Left lung (tissue), 4 donors: ENCODE measurements at regions not wholly inside any gene's neighbourhood (a gene's known extent, or its start where the extent isn't known, plus 50 kb on each side); places are given as distances from the start of the nearest gene placed in this dataset.

Source experiments
- ATAC-seq: fragments of 200-7000 bp; cut with Tn5 transposase; one replicate; pipeline ENCODE4 v1.9.1; 2020; ENCODE audit warnings: moderate library complexity
- DNase-seq, 4 donors: peaks; one replicate each; pipeline ENCODE4 v3.0.0-alpha.2; 2013 to 2020
- H3K27ac ChIP-seq, 2 donors: fragments of 200-600 bp; sonication (generic) in 1 of 2; one replicate each; pipeline versions ENCODE4 v1.5.0 to v1.8.0; 2020 to 2021
- H3K27me3 ChIP-seq, 2 donors: fragments of 200-600 bp; sonication (generic) in 1 of 2; one replicate each; pipeline versions ENCODE4 v1.5.0 to v1.8.0; 2020 to 2021
- H3K36me3 ChIP-seq, 2 donors: fragments of 200-600 bp; sonication (generic) in 1 of 2; one replicate each; pipeline versions ENCODE4 v1.5.0 to v1.8.0; 2020 to 2021
- H3K4me1 ChIP-seq, 2 donors: fragments of 200-600 bp; one replicate each; pipeline ENCODE4 v1.8.0; 2021
- H3K4me3 ChIP-seq, 2 donors: fragments of 200-600 bp; sonication (generic) in 1 of 2; one replicate each; pipeline versions ENCODE4 v1.5.0 to v1.8.0; 2020 to 2021; ENCODE audit warnings: mild to moderate bottlenecking in 1 of 2
- H3K9me3 ChIP-seq, 2 donors: fragments of 200-600 bp; sonication (generic) in 1 of 2; one replicate each; pipeline versions ENCODE4 v1.5.0 to v1.8.0; 2020 to 2021
- CTCF ChIP-seq, 2 donors: fragments of 200-600 bp; sonication (generic) in 1 of 2; IDR thresholded peaks; one replicate each; pipeline versions ENCODE4 v1.5.0 to v1.8.0; 2021; ENCODE audit warnings: antibody characterized with exemption in 2 of 2
- intact Hi-C, 2 donors: fragments of 100-400 bp; cut with DNase I; formaldehyde crosslinking; loops; one replicate each; pipeline versions ENCODE4 v1.11.2 to v1.14.2; 2022
- donor health status: DM: no; HTN: yes; CAD: no.
- donor health status: DM: no; HTN: no; CAD: no.

DNA sequence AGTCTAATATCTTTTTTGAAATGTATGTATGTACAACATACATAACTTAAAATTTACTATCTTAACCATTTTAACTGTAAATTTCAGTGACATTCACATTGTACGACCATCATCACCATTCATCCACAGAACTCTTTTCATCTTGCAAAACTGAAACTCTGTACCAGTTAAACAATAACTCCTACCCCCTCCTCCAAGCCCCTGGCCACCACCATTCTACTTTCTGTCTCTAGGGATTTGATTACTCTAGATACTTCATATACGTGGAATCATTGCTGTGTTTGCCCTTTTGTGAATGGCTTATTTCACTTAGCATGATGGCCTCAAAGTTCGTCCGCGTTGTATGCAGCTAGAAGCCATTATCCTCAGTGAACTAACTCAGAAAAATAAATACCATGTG, 217.0 kb downstream of the METTL4 start:
- intact Hi-C loops, result no loop called here
- no peak for ATAC-seq
- DNase-seq, result no peak
- H3K4me1 ChIP-seq, result no peaks in the 10 kb centered on the region
- no peaks in the 10 kb centered on the region for H3K36me3 ChIP-seq
- no peaks in the 10 kb centered on the region for H3K27me3 ChIP-seq
- no peak overlapping the region for H3K4me3 ChIP-seq
- no peak overlapping the region for H3K27ac ChIP-seq
- no peaks in the 10 kb centered on the region for H3K9me3 ChIP-seq
- no peak for TF ChIP-seq CTCF (IDR thresholded peaks at IDR 0.05)

DNA sequence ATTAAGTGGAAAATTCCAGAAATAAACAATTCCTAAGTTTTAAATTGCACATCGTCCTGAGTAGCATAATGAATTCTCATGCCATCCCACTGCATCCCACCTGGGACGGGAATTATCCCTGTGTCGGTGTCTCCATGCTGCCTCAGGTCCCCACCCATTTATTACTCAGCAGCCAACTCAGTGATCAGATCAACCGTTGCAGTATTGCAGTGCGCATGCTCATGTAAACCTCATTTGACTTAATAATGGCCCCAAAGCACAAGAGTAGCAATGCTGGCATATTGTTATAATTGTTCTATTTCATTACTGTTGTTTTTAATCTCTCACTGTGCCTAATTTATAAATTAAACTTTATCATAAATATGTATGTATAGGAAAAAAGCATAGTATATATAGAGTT, 214.4 kb downstream of the METTL4 start:
- Histone ChIP-seq H3K27ac (no peak overlapping the region), H3K4me1 (no peaks in the 10 kb centered on the region), H3K27me3 (no peaks in the 10 kb centered on the region), H3K4me3 (no peak overlapping the region), H3K36me3 (no peaks in the 10 kb centered on the region), H3K9me3 (no peaks in the 10 kb centered on the region)
- DNase-seq, result no peak
- intact Hi-C loops, result no loop called here
- no peak for TF ChIP-seq CTCF (IDR thresholded peaks at IDR 0.05)
- ATAC-seq, result no peak

DNA sequence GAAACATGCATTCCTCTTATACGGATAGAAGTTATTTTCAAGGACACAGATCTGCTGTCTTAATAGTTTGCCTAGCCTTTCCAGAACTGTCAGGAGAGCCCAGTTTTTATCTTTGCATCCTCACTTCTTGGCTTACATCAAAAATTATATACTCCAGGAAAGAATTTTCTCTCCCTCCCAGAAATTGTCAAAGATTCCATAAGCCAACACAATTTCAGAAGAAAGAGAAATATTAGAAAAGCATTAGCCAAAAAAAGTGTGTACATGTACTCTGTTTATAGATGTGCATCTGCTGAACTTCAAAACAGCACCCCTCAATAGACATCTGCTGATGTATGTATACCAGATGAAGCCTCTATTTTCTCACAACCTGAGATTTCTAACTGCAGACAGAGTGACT, 210.4 kb downstream of the METTL4 start:
- ATAC-seq (no peak), DNase-seq (no peak)
- Histone ChIP-seq H3K27me3 (no peaks in the 10 kb centered on the region), H3K27ac (no peak overlapping the region), H3K4me1 (no peaks in the 10 kb centered on the region), H3K4me3 (no peak overlapping the region), H3K36me3 (no peaks in the 10 kb centered on the region), H3K9me3 (no peaks in the 10 kb centered on the region)
- intact Hi-C loops, result no loop called here
- TF ChIP-seq CTCF (IDR thresholded peaks at IDR 0.05), result no peak

- Histone ChIP-seq H3K9me3 (no peaks in the 10 kb centered on the region), H3K4me3 (no peak overlapping the region), H3K36me3 (no peaks in the 10 kb centered on the region), H3K27ac (no peak overlapping the region), H3K4me1 (no peaks in the 10 kb centered on the region), H3K27me3 (no peaks in the 10 kb centered on the region)
- TF ChIP-seq CTCF (IDR thresholded peaks at IDR 0.05), result no peak
- DNase-seq (no peak), ATAC-seq (no peak)
- intact Hi-C loops, result no loop called here
Observed at GRCh38 chr18:2368102-2368501, 203.2 kb downstream of the METTL4 start.

DNA sequence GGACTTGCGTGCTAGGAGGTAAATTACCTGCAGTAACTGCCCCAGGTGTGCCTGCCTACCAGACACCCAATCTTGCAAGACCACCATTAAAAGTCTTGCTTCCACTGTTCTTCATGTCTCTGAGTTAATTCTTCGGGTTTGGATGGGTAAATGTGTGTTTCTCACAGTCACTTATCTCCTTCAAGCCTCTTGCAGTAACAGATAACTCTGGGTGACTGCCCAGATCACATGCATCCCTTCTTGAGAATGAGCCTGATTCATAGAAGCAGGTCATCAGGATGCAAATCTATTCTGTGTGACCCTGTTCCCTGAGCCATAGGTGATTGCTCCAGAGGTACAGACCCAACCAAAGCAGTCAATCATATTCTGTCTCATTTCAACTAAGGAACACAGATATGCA, 194.6 kb downstream of the METTL4 start:
- TF ChIP-seq CTCF (IDR thresholded peaks at IDR 0.05), result no peak
- intact Hi-C loops, result no loop called here
- H3K27ac ChIP-seq, result no peak overlapping the region

More for the DNA sequence above, 194.6 kb downstream of the METTL4 start:
- ATAC-seq (no peak), DNase-seq (no peak)
- Histone ChIP-seq H3K4me1 (no peaks in the 10 kb centered on the region), H3K9me3 (no peaks in the 10 kb centered on the region), H3K27me3 (no peaks in the 10 kb centered on the region), H3K4me3 (no peak overlapping the region), H3K36me3 (no peaks in the 10 kb centered on the region)
